SK-N-MC (cell line): ENCODE measurements at regions not wholly inside any gene's neighbourhood (a gene's known extent, or its start where the extent isn't known, plus 50 kb on each side); places are given as distances from the start of the nearest gene placed in this dataset.

Experiments
- EZH2 ChIP-seq: fragments of 200-600 bp; sonication (generic); IDR thresholded peaks from one replicate; pipeline ENCODE4 v1.6.1; 2017; ENCODE audit warnings: antibody characterized with exemption
- POLR2AphosphoS5 ChIP-seq: IDR thresholded peaks from 2 replicates; pipeline ENCODE4 v1.6.1; 2012; ENCODE audit warnings: mild to moderate bottlenecking, low read depth, low read length, borderline replicate concordance

GRCh38 chr10:123422261-123422660 lies 243.9 kb upstream of the GPR26 start:
- no peak for TF ChIP-seq EZH2
- no peak for TF ChIP-seq POLR2AphosphoS5
